ENCODE measurements at regions not wholly inside any gene's neighbourhood (a gene's known extent, or its start where the extent isn't known, plus 50 kb on each side); places are given as distances from the start of the nearest gene placed in this dataset.

DNA sequence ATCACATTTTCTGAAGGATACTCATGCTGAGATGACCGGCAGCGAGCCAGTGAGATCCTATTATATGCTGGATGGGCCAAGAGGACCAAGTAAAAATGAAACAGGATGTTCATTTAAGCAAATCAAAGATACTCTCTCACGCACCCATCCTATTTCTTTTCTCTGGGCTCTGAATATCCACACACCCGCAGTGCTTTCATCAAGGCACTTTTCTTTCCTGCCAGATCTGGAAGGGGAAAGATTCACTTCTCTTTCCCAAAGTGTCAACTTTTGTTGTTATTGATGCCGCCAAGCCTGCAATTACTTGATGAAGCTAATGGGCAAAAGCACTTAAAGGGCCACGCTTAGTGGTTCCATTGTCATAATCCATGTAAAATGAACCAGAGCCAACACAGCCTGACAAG is 191.9 kb upstream of the CHAC2 start:
- TF ChIP-seq POLR2AphosphoS5 (IDR thresholded peaks at IDR 0.05) (no peak), POLR2A (IDR thresholded peaks at IDR 0.05) (no peak)

Data from transverse colon (tissue), 3 donors.